ENCODE measurements at regions not wholly inside any gene's neighbourhood (a gene's known extent, or its start where the extent isn't known, plus 50 kb on each side); places are given as distances from the start of the nearest gene placed in this dataset.

GRCh38 chr2:16015210-16015902, 75.0 kb downstream of the MYCN start:
- TF ChIP-seq SNAI2 (CRISPR knock-in tag; IDR thresholded peaks at IDR 0.05) = no peak
- TF ChIP-seq ZC3H10 (CRISPR knock-in tag; IDR thresholded peaks at IDR 0.05) = no peak
- no peak for TF ChIP-seq BACH2 (CRISPR knock-in tag; IDR thresholded peaks at IDR 0.05; ENCODE audit: borderline replicate concordance)
- TF ChIP-seq ARNTL (CRISPR knock-in tag; IDR thresholded peaks at IDR 0.05; ENCODE audit: borderline replicate concordance, low read depth) = no peak
- no peak for TF ChIP-seq GLIS3 (CRISPR knock-in tag; IDR thresholded peaks at IDR 0.05)
- TF ChIP-seq, protein P1, sequence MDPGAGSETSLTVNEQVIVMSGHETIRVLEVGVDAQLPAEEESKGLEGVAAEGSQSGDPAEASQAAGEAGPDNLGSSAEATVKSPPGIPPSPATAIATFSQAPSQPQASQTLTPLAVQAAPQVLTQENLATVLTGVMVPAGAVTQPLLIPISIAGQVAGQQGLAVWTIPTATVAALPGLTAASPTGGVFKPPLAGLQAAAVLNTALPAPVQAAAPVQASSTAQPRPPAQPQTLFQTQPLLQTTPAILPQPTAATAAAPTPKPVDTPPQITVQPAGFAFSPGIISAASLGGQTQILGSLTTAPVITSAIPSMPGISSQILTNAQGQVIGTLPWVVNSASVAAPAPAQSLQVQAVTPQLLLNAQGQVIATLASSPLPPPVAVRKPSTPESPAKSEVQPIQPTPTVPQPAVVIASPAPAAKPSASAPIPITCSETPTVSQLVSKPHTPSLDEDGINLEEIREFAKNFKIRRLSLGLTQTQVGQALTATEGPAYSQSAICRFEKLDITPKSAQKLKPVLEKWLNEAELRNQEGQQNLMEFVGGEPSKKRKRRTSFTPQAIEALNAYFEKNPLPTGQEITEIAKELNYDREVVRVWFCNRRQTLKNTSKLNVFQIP (CRISPR knock-in tag; IDR thresholded peaks at IDR 0.05; ENCODE audit: borderline replicate concordance, low read depth) = no peak
- TF ChIP-seq TCF4 (CRISPR knock-in tag; IDR thresholded peaks at IDR 0.05; ENCODE audit: borderline replicate concordance) = no peak
- TF ChIP-seq OSR1 (CRISPR knock-in tag; IDR thresholded peaks at IDR 0.05) = no peak
- TF ChIP-seq, protein P2, sequence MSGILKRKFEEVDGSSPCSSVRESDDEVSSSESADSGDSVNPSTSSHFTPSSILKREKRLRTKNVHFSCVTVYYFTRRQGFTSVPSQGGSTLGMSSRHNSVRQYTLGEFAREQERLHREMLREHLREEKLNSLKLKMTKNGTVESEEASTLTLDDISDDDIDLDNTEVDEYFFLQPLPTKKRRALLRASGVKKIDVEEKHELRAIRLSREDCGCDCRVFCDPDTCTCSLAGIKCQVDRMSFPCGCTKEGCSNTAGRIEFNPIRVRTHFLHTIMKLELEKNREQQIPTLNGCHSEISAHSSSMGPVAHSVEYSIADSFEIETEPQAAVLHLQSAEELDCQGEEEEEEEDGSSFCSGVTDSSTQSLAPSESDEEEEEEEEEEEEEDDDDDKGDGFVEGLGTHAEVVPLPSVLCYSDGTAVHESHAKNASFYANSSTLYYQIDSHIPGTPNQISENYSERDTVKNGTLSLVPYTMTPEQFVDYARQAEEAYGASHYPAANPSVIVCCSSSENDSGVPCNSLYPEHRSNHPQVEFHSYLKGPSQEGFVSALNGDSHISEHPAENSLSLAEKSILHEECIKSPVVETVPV (CRISPR knock-in tag; IDR thresholded peaks at IDR 0.05) = no peak
- no peak for TF ChIP-seq ZNF8 (CRISPR knock-in tag; IDR thresholded peaks at IDR 0.05)
- TF ChIP-seq ISL1 (CRISPR knock-in tag; IDR thresholded peaks at IDR 0.05) = no peak
- no peak for TF ChIP-seq CSDC2 (CRISPR knock-in tag; IDR thresholded peaks at IDR 0.05)
- TF ChIP-seq TSHZ2 (CRISPR knock-in tag; IDR thresholded peaks at IDR 0.05) = no peak
- TF ChIP-seq RARB (CRISPR knock-in tag; IDR thresholded peaks at IDR 0.05) = no peak
- no peak for TF ChIP-seq PPARA (CRISPR knock-in tag; IDR thresholded peaks at IDR 0.05; ENCODE audit: borderline replicate concordance)
- ATAC-seq = no peak

DNA sequence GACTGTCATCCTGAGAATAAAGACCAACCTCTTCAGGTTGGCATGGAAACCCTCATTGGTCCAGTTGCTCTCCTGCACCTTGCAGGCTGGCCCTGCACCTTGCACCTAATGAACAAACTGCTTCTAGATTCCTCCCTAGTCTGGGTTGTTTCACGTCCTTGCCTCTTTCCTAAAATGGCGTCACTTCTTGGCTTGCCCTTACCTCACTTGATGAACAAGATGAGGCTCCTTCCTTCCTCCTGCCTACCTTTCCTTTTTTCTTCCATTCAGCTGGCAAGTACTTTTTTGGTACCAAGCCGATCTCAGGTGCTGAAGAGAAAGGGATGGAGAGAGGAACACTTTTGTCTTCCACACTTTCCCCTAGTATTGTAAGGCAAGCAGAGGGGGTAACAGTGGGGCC, 74.5 kb downstream of the MYCN start:
- no peak for TF ChIP-seq TOX (CRISPR knock-in tag; IDR thresholded peaks at IDR 0.05; ENCODE audit: borderline replicate concordance)
- no peak for TF ChIP-seq ESRRG (CRISPR knock-in tag; IDR thresholded peaks at IDR 0.05)
- TF ChIP-seq PATZ1 (CRISPR knock-in tag; IDR thresholded peaks at IDR 0.05; ENCODE audit: borderline replicate concordance) = no peak
- TF ChIP-seq SNAI2 (CRISPR knock-in tag; IDR thresholded peaks at IDR 0.05) = no peak
- no peak for TF ChIP-seq ZFP30 (CRISPR knock-in tag; IDR thresholded peaks at IDR 0.05)
- TF ChIP-seq RARB (CRISPR knock-in tag; IDR thresholded peaks at IDR 0.05) = no peak
- TF ChIP-seq ZNF70 (CRISPR knock-in tag; IDR thresholded peaks at IDR 0.05) = no peak
- TF ChIP-seq ZNF565 (CRISPR knock-in tag; conservative IDR thresholded peaks at IDR 0.05; ENCODE audit: low read depth) = no peak
- no peak for TF ChIP-seq PPARA (CRISPR knock-in tag; IDR thresholded peaks at IDR 0.05; ENCODE audit: borderline replicate concordance)
- no peak for TF ChIP-seq ZFP3 (CRISPR knock-in tag; IDR thresholded peaks at IDR 0.05)
- TF ChIP-seq, protein P1 (CRISPR knock-in tag; IDR thresholded peaks at IDR 0.05; ENCODE audit: borderline replicate concordance, low read depth) = no peak
- no peak for TF ChIP-seq BACH2 (CRISPR knock-in tag; IDR thresholded peaks at IDR 0.05; ENCODE audit: borderline replicate concordance)
- no peak for TF ChIP-seq TCF4 (CRISPR knock-in tag; IDR thresholded peaks at IDR 0.05; ENCODE audit: borderline replicate concordance)
- no peak for TF ChIP-seq ZC3H10 (CRISPR knock-in tag; IDR thresholded peaks at IDR 0.05)
- TF ChIP-seq, protein P2 (CRISPR knock-in tag; IDR thresholded peaks at IDR 0.05) = no peak
- TF ChIP-seq ARNTL (CRISPR knock-in tag; IDR thresholded peaks at IDR 0.05; ENCODE audit: borderline replicate concordance, low read depth) = no peak
- no peak for TF ChIP-seq GLIS3 (CRISPR knock-in tag; IDR thresholded peaks at IDR 0.05)
- TF ChIP-seq ISL1 (CRISPR knock-in tag; IDR thresholded peaks at IDR 0.05) = no peak
- no peak for TF ChIP-seq ZNF8 (CRISPR knock-in tag; IDR thresholded peaks at IDR 0.05)
- no peak for TF ChIP-seq CREB5 (CRISPR knock-in tag; IDR thresholded peaks at IDR 0.05; ENCODE audit: low read depth)
- no peak for ATAC-seq
